SK-N-SH (cell line): ENCODE measurements at regions not wholly inside any gene's neighbourhood (a gene's known extent, or its start where the extent isn't known, plus 50 kb on each side); places are given as distances from the start of the nearest gene placed in this dataset.

Experiments
- CTCF ChIP-seq: fragments of 200-600 bp; sonication (generic); IDR thresholded peaks from 2 replicates; pipeline ENCODE4 v1.6.1; 2017; ENCODE audit warnings: antibody characterized with exemption, mild to moderate bottlenecking, moderate library complexity
- EZH2phosphoT487 ChIP-seq: fragments of 200-600 bp; sonication (generic); IDR thresholded peaks from 2 replicates; pipeline ENCODE4 v1.6.1; 2017; ENCODE audit warnings: low read depth, mixed run types, mild to moderate bottlenecking, antibody characterized with exemption, moderate library complexity, borderline replicate concordance
- GABPA ChIP-seq: IDR thresholded peaks from 2 replicates; pipeline ENCODE4 v1.4.0; 2012; ENCODE audit warnings: low read depth, mild to moderate bottlenecking
- RCOR1 ChIP-seq: fragments of 150-350 bp; IDR thresholded peaks from 2 replicates; pipeline ENCODE4 v1.6.1; 2017; ENCODE audit warnings: antibody characterized with exemption, low read length
- SMC3 ChIP-seq: IDR thresholded peaks from 2 replicates; pipeline ENCODE4 v1.6.1; 2012; ENCODE audit warnings: low read depth, low read length, improper control_type of control experiment

GRCh38 chr13:44089452-44089851 is 209.7 kb downstream of the LACC1 start:
- TF ChIP-seq RCOR1 (no peak), GABPA (no peak), CTCF (no peak), EZH2phosphoT487 (no peak), SMC3 (no peak)
